Aorta (tissue), 5 donors: ENCODE measurements at regions not wholly inside any gene's neighbourhood (a gene's known extent, or its start where the extent isn't known, plus 50 kb on each side); places are given as distances from the start of the nearest gene placed in this dataset.
A peak's percentile ranks its signal among the peaks of the same experiment; 100 is the strongest.
"Not testable (repeated sequence)": the region's sequence is repeated elsewhere in the genome, so short reads cannot be mapped to it uniquely, and the experiment has no call there.

Source experiments
- ATAC-seq: fragments of 200-7000 bp; cut with Tn5 transposase; one replicate; pipeline ENCODE4 v1.9.1; 2022; ENCODE audit warnings: moderate library complexity; ENCODE audit not compliant: low FRiP score
- DNase-seq, 2 donors: peaks; one replicate each; pipeline ENCODE4 v3.0.0-alpha.2; 2020
- H3K27ac ChIP-seq, 2 donors: one replicate each; pipeline ENCODE4 v1.5.1; 2013; ENCODE audit warnings: low read length in 2 of 2, mild to moderate bottlenecking in 2 of 2, moderate library complexity in 2 of 2, control low read depth in 1 of 2, inconsistent platforms in 1 of 2, low read depth in 1 of 2
- H3K27me3 ChIP-seq, 2 donors: one replicate each; pipeline ENCODE4 v1.6.1; 2013; ENCODE audit warnings: control low read depth in 1 of 2, low read length in 1 of 2, mild to moderate bottlenecking in 1 of 2, moderate library complexity in 1 of 2; ENCODE audit not compliant: insufficient read depth in 2 of 2, control insufficient read depth in 1 of 2
- H3K36me3 ChIP-seq, 2 donors: one replicate each; pipeline ENCODE4 v1.6.1; 2013; ENCODE audit warnings: control low read depth in 1 of 2, low read length in 1 of 2, mild to moderate bottlenecking in 1 of 2; ENCODE audit not compliant: insufficient read depth in 2 of 2, control insufficient read depth in 1 of 2
- H3K4me1 ChIP-seq, 2 donors: one replicate each; pipeline ENCODE4 v1.6.1; 2013; ENCODE audit warnings: low read length in 2 of 2, control low read depth in 1 of 2, mild to moderate bottlenecking in 1 of 2, moderate library complexity in 1 of 2; ENCODE audit not compliant: insufficient read depth in 2 of 2, control insufficient read depth in 1 of 2
- H3K4me3 ChIP-seq, 2 donors: one replicate each; pipeline ENCODE4 v1.5.1; 2013; ENCODE audit warnings: low read length in 2 of 2, control low read depth in 1 of 2, mild to moderate bottlenecking in 1 of 2
- H3K9me3 ChIP-seq: one replicate; pipeline ENCODE4 v1.6.1; 2013; ENCODE audit warnings: mild to moderate bottlenecking, low read length; ENCODE audit not compliant: control insufficient read depth
- WGBS, 2 donors: extraction: QIAGEN DNeasy Blood & Tissue Kit; methylation state at CpG; one replicate each; pipeline ENCODE4 v1.1.7; 2013; 5-methylcytosine and 5-hydroxymethylcytosine counted together
- intact Hi-C, 2 donors: fragments of 100-400 bp; cut with DNase I; formaldehyde crosslinking; loops; one replicate each; pipeline versions ENCODE4 v1.14.2 to v1.15.0; 2022
- donor health status: healthy with polysubstance abuse.
- donor health status: Bipolar disorder and iron deficiency.
- donor health status: DM: no; HTN: no; CAD: no.
- donor health status: DM: no; HTN: no; CAD: no.
- donor health status: DM: yes; HTN: yes; CAD: no.

- Histone ChIP-seq H3K27ac (no peak overlapping the region), H3K4me1 (no peaks in the 10 kb centered on the region), H3K36me3 (no peaks in the 10 kb centered on the region), H3K4me3 (no peak overlapping the region), H3K27me3 (no peaks in the 10 kb centered on the region), H3K9me3 (no peaks in the 10 kb centered on the region)
- intact Hi-C loops: loop anchor here in 1 of 2 donors (5.0 kb wide), 1 partner anchor 101 kb away; no protein-coding TSS in a partner anchor
- WGBS, 2 donors: 91 to 93% methylated on average over 5 of the region's 5 CpGs
- ATAC-seq (no peak), DNase-seq (no peak)
Measured at GRCh38 chr10:78441694-78442093, 408.0 kb downstream of the RPS24 start.

- Histone ChIP-seq H3K27ac (no peak overlapping the region), H3K36me3 (no peaks in the 10 kb centered on the region), H3K4me1 (no peaks in the 10 kb centered on the region), H3K4me3 (no peak overlapping the region), H3K9me3 (no peaks in the 10 kb centered on the region), H3K27me3 (no peaks in the 10 kb centered on the region)
- DNase-seq (no peak), ATAC-seq (peak; percentile 13)
- intact Hi-C loops: loop anchor here in 1 of 2 donors (5.0 kb wide), 1 partner anchor 99 kb away; no protein-coding TSS in a partner anchor
- 89% methylated on average over 13 of the region's 13 CpGs for WGBS, 2 donors
Measured at GRCh38 chr10:78442836-78443550, 409.3 kb downstream of the RPS24 start.

GRCh38 chr10:78443900-78444571, 410.4 kb downstream of the RPS24 start:
- Histone ChIP-seq H3K4me3 (no peak overlapping the region), H3K4me1 (no peaks in the 10 kb centered on the region), H3K27me3 (no peaks in the 10 kb centered on the region), H3K27ac (no peak overlapping the region), H3K36me3 (no peaks in the 10 kb centered on the region), H3K9me3 (no peaks in the 10 kb centered on the region)
- WGBS, 2 donors: 79 to 85% methylated on average over 11 of the region's 11 CpGs
- DNase-seq (no peak), ATAC-seq (no peak)
- intact Hi-C loops: loop anchor here in 1 of 2 donors (5.0 kb wide), 1 partner anchor 98 kb away; no protein-coding TSS in a partner anchor

GRCh38 chr10:78444741-78445140, 411.1 kb downstream of the RPS24 start:
- H3K27ac ChIP-seq, H3K36me3 ChIP-seq, H3K9me3 ChIP-seq, H3K4me1 ChIP-seq, ATAC-seq, DNase-seq, H3K27me3 ChIP-seq, H3K4me3 ChIP-seq: not testable (repeated sequence)
- 68 to 84% methylated on average over 4 of the region's 4 CpGs for WGBS, 2 donors
- intact Hi-C loops: loop anchor here in 1 of 2 donors (5.0 kb wide), 1 partner anchor 98 kb away; no protein-coding TSS in a partner anchor

GRCh38 chr10:78445308-78445707, 411.6 kb downstream of the RPS24 start:
- Histone ChIP-seq H3K4me1 (no peaks in the 10 kb centered on the region), H3K4me3 (no peak overlapping the region), H3K9me3 (no peaks in the 10 kb centered on the region), H3K27me3 (no peaks in the 10 kb centered on the region), H3K36me3 (no peaks in the 10 kb centered on the region), H3K27ac (no peak overlapping the region)
- DNase-seq (no peak), ATAC-seq (no peak)
- 97 to 98% methylated on average over 2 of the region's 2 CpGs for WGBS, 2 donors
- intact Hi-C loops: no loop called here

GRCh38 chr10:78448470-78448869, 414.8 kb downstream of the RPS24 start:
- 95 to 97% methylated on average over 4 of the region's 4 CpGs for WGBS, 2 donors
- H3K27me3 ChIP-seq: no peaks in the 10 kb centered on the region
- DNase-seq (no peak), ATAC-seq (no peak)
- H3K27ac ChIP-seq: no peak overlapping the region
- intact Hi-C loops: no loop called here
- no peaks in the 10 kb centered on the region for H3K36me3 ChIP-seq
- H3K4me1 ChIP-seq: no peaks in the 10 kb centered on the region
- H3K9me3 ChIP-seq: no peaks in the 10 kb centered on the region
- no peak overlapping the region for H3K4me3 ChIP-seq

GRCh38 chr10:78448994-78449418, 415.3 kb downstream of the RPS24 start:
- intact Hi-C loops: no loop called here
- DNase-seq: no peak
- no peak overlapping the region for H3K27ac ChIP-seq
- 95 to 98% methylated on average over 2 of the region's 2 CpGs for WGBS, 2 donors
- no peaks in the 10 kb centered on the region for H3K36me3 ChIP-seq
- ATAC-seq: no peak
- no peak overlapping the region for H3K4me3 ChIP-seq
- no peaks in the 10 kb centered on the region for H3K9me3 ChIP-seq
- H3K4me1 ChIP-seq: no peaks in the 10 kb centered on the region
- no peaks in the 10 kb centered on the region for H3K27me3 ChIP-seq

GRCh38 chr10:78449554-78449953, 415.9 kb downstream of the RPS24 start:
- WGBS, 2 donors: 92 to 94% methylated on average over 4 of the region's 4 CpGs
- no peak for DNase-seq

GRCh38 chr10:78450239-78450638, 416.6 kb downstream of the RPS24 start:
- H3K36me3 ChIP-seq: no peaks in the 10 kb centered on the region
- intact Hi-C loops: no loop called here
- no peaks in the 10 kb centered on the region for H3K4me1 ChIP-seq
- no peak overlapping the region for H3K27ac ChIP-seq
- WGBS, 2 donors: 96 to 100% methylated on average over 3 of the region's 3 CpGs
- no peaks in the 10 kb centered on the region for H3K27me3 ChIP-seq
- H3K4me3 ChIP-seq: no peak overlapping the region
- DNase-seq (no peak), ATAC-seq (no peak)
- H3K9me3 ChIP-seq: no peaks in the 10 kb centered on the region

More at GRCh38 chr10:78449554-78449953, 415.9 kb downstream of the RPS24 start:
- no peak overlapping the region for H3K27ac ChIP-seq
- no peak overlapping the region for H3K4me3 ChIP-seq
- H3K9me3 ChIP-seq: no peaks in the 10 kb centered on the region
- intact Hi-C loops: no loop called here
- no peaks in the 10 kb centered on the region for H3K27me3 ChIP-seq
- no peaks in the 10 kb centered on the region for H3K36me3 ChIP-seq
- no peaks in the 10 kb centered on the region for H3K4me1 ChIP-seq
- no peak for ATAC-seq
